ENCODE measurements at regions not wholly inside any gene's neighbourhood (a gene's known extent, or its start where the extent isn't known, plus 50 kb on each side); places are given as distances from the start of the nearest gene placed in this dataset.

- TF ChIP-seq CTCF (IDR thresholded peaks at IDR 0.05) (no peak), POLR2AphosphoS5 (IDR thresholded peaks at IDR 0.05) (no peak), POLR2A (IDR thresholded peaks at IDR 0.05) (no peak)
Measured at GRCh38 chr3:180359061-180359952, 242.7 kb upstream of the TTC14 start.
